Tibial nerve (tissue), 4 donors: ENCODE measurements at regions not wholly inside any gene's neighbourhood (a gene's known extent, or its start where the extent isn't known, plus 50 kb on each side); places are given as distances from the start of the nearest gene placed in this dataset.

Experiments
- CTCF ChIP-seq, 5 experiments: fragments of 200-600 bp in 3 of 5; fragments of 450-650 bp in 2 of 5; sonication (generic) in 3 of 5; IDR thresholded peaks; one replicate each; pipeline ENCODE4 v1.5.1; 2016 to 2019; ENCODE audit warnings: antibody characterized with exemption in 5 of 5, mild to moderate bottlenecking in 3 of 5, moderate library complexity in 2 of 5
- EP300 ChIP-seq, 2 donors: sonication (generic); formaldehyde crosslinking; IDR thresholded peaks; one replicate each; pipeline ENCODE4 v1.6.1; 2017; ENCODE audit warnings: antibody characterized with exemption in 2 of 2, mild to moderate bottlenecking in 1 of 2

- no peak for TF ChIP-seq CTCF (IDR thresholded peaks at IDR 0.05)
- no peak for TF ChIP-seq EP300 (IDR thresholded peaks at IDR 0.05)
Observed at GRCh38 chr2:22901471-22902179, 483.4 kb upstream of the KLHL29 start.
